Loucy (cell line): ENCODE measurements at regions not wholly inside any gene's neighbourhood (a gene's known extent, or its start where the extent isn't known, plus 50 kb on each side); places are given as distances from the start of the nearest gene placed in this dataset.

Experiments
- H2AFZ ChIP-seq: fragments of 200-600 bp; sonication (generic); 2 replicates; pipeline ENCODE4 v1.6.0; 2016; ENCODE audit warnings: antibody characterized with exemption, mild to moderate bottlenecking, low read length, moderate library complexity
- H3F3A ChIP-seq: fragments of 200-600 bp; 2 replicates; pipeline ENCODE4 v1.6.0; 2016; ENCODE audit warnings: antibody characterized with exemption, low read depth, mild to moderate bottlenecking
- H3K27me3 ChIP-seq: fragments of 200-600 bp; sonication (generic); 2 replicates; pipeline ENCODE4 v1.6.1; 2014; ENCODE audit warnings: low read length, mild to moderate bottlenecking; ENCODE audit not compliant: insufficient read depth, poor library complexity, severe bottlenecking
- H3K36me3 ChIP-seq: fragments of 200-600 bp; sonication (generic); 2 replicates; pipeline ENCODE4 v1.6.1; 2016; ENCODE audit warnings: low read length; ENCODE audit not compliant: insufficient read depth
- H3K4me1 ChIP-seq: fragments of 200-600 bp; sonication (generic); 2 replicates; pipeline ENCODE4 v1.5.1; 2014; ENCODE audit warnings: low read length, mild to moderate bottlenecking; ENCODE audit not compliant: insufficient read depth, poor library complexity, severe bottlenecking
- H3K4me2 ChIP-seq: fragments of 200-600 bp; sonication (generic); 2 replicates; pipeline ENCODE4 v1.6.0; 2014; ENCODE audit warnings: antibody characterized with exemption, low read length, low read depth, mild to moderate bottlenecking; ENCODE audit not compliant: poor library complexity, severe bottlenecking
- H3K4me3 ChIP-seq: fragments of 200-600 bp; sonication (generic); 2 replicates; pipeline ENCODE4 v1.5.1; 2014; ENCODE audit warnings: low read length, mild to moderate bottlenecking, mixed read lengths; ENCODE audit not compliant: poor library complexity, severe bottlenecking
- H3K79me2 ChIP-seq: fragments of 200-600 bp; sonication (generic); 2 replicates; pipeline ENCODE4 v1.6.1; 2014; ENCODE audit warnings: low read length; ENCODE audit not compliant: insufficient read depth
- H3K9ac ChIP-seq: fragments of 200-600 bp; sonication (generic); 2 replicates; pipeline ENCODE4 v1.6.0; 2014; ENCODE audit warnings: mild to moderate bottlenecking, low read depth, low read length, moderate library complexity; ENCODE audit not compliant: poor library complexity, severe bottlenecking
- H3K9me2 ChIP-seq: fragments of 200-600 bp; sonication (generic); replicated peaks from 2 replicates; pipeline ENCODE4 v1.6.1; 2016; ENCODE audit warnings: low read depth, low read length, mixed read lengths
- H3K9me3 ChIP-seq: fragments of 200-600 bp; sonication (generic); 2 replicates; pipeline ENCODE4 v1.6.1; 2014; ENCODE audit warnings: mild to moderate bottlenecking, antibody characterized with exemption, low read length, low read depth; ENCODE audit not compliant: insufficient read depth
- H4K20me1 ChIP-seq: fragments of 200-600 bp; sonication (generic); 2 replicates; pipeline ENCODE4 v1.6.0; 2014; ENCODE audit warnings: antibody characterized with exemption, low read length, mild to moderate bottlenecking; ENCODE audit not compliant: insufficient read depth, poor library complexity, severe bottlenecking
- CTCF ChIP-seq: fragments of 200-600 bp; sonication (generic); conservative IDR thresholded peaks from 2 replicates; pipeline ENCODE4 v1.5.1; 2014; ENCODE audit warnings: mild to moderate bottlenecking, antibody characterized with exemption, low read length
- EZH2phosphoT487 ChIP-seq: fragments of 200-600 bp; IDR thresholded peaks from 2 replicates; pipeline ENCODE4 v1.6.1; 2018; ENCODE audit warnings: antibody characterized with exemption, mild to moderate bottlenecking, moderate library complexity, borderline replicate concordance

- H3K4me2 ChIP-seq: no peak overlapping the region
Observed at GRCh38 chr1:38738207-38738606, 121.4 kb downstream of the RRAGC start.

GRCh38 chr1:38736399-38736798, 123.2 kb downstream of the RRAGC start:
- Histone ChIP-seq H3K9ac (no peak overlapping the region), H3K9me2 (no peaks in the 10 kb centered on the region), H4K20me1 (no peaks in the 10 kb centered on the region), H3F3A (no peaks in the 10 kb centered on the region), H3K36me3 (no peaks in the 10 kb centered on the region), H3K4me3 (no peak overlapping the region), H3K4me1 (no peaks in the 10 kb centered on the region), H3K27me3 (no peaks in the 10 kb centered on the region), H3K4me2 (no peak overlapping the region), H3K79me2 (no peaks in the 10 kb centered on the region), H3K9me3 (no peaks in the 10 kb centered on the region), H2AFZ (no peak overlapping the region)
- TF ChIP-seq EZH2phosphoT487 (no peak), CTCF (no peak)

More at GRCh38 chr1:38738207-38738606, 121.4 kb downstream of the RRAGC start:
- Histone ChIP-seq H3K36me3 (no peaks in the 10 kb centered on the region), H2AFZ (no peak overlapping the region), H3K9ac (no peak overlapping the region), H3K4me3 (no peak overlapping the region), H3K4me1 (no peaks in the 10 kb centered on the region), H3K79me2 (no peaks in the 10 kb centered on the region), H3K27me3 (no peaks in the 10 kb centered on the region), H3K9me2 (no peaks in the 10 kb centered on the region), H4K20me1 (no peaks in the 10 kb centered on the region), H3K9me3 (0 out of 2 replicates have a peak, but pooled peaks cover under 1% of the 10 kb centered on the region), H3F3A (no peaks in the 10 kb centered on the region)
- no peak for TF ChIP-seq CTCF
- TF ChIP-seq EZH2phosphoT487: no peak

GRCh38 chr1:38735651-38736161, 123.9 kb downstream of the RRAGC start:
- no peak for TF ChIP-seq CTCF
- no peak for TF ChIP-seq EZH2phosphoT487
- no peaks in the 10 kb centered on the region for H3F3A ChIP-seq
- H3K4me3 ChIP-seq: no peak overlapping the region
- no peak overlapping the region for H3K4me2 ChIP-seq
- no peaks in the 10 kb centered on the region for H3K4me1 ChIP-seq
- H3K27me3 ChIP-seq: no peaks in the 10 kb centered on the region
- no peaks in the 10 kb centered on the region for H3K79me2 ChIP-seq
- H4K20me1 ChIP-seq: no peaks in the 10 kb centered on the region
- no peaks in the 10 kb centered on the region for H3K9me3 ChIP-seq
- H2AFZ ChIP-seq: no peak overlapping the region
- no peaks in the 10 kb centered on the region for H3K9me2 ChIP-seq
- no peak overlapping the region for H3K9ac ChIP-seq
- no peaks in the 10 kb centered on the region for H3K36me3 ChIP-seq
